Epithelial cell of esophagus (primary cell): ENCODE measurements at regions not wholly inside any gene's neighbourhood (a gene's known extent, or its start where the extent isn't known, plus 50 kb on each side); places are given as distances from the start of the nearest gene placed in this dataset.

Experiments used
- DNase-seq: peaks from one replicate; pipeline ENCODE4 v3.0.0; 2010; ENCODE audit warnings: low read depth
- H3K4me3 ChIP-seq: 2 replicates; pipeline ENCODE4 v1.5.1; 2011; ENCODE audit warnings: mild to moderate bottlenecking, low read length, control low read depth
- CTCF ChIP-seq: IDR thresholded peaks from 2 replicates; pipeline ENCODE4 v1.5.1; 2011; ENCODE audit warnings: low read depth, mild to moderate bottlenecking, low read length, control low read depth, inconsistent platforms; ENCODE audit not compliant: insufficient read depth; ENCODE audit errors: missing control alignments

- no peak for DNase-seq
- H3K4me3 ChIP-seq = no peak overlapping the region
- TF ChIP-seq CTCF = no peak
Observed at GRCh38 chr10:3407208-3407607, 234.6 kb upstream of the PITRM1 start.

DNA sequence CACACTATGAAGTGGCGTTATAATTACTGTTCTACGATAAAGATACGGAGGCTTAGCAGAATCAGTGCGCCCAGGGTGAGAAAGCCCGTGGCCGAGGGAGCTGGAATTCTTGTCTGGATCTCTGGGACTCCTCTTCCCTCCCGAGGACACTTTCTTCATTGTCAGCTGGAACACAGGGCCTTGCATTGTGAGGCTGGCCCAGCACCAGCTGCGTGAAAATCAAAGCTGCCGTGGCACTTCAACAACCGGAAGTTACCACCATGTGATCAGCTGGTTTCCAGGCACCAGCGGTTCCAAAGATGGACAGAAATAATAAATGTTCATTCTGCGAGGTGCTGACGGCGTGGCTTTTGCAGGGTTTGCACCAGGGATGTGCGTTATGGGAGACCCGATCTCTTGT, 234.0 kb upstream of the PITRM1 start:
- TF ChIP-seq CTCF = no peak
- DNase-seq = no peak

DNA sequence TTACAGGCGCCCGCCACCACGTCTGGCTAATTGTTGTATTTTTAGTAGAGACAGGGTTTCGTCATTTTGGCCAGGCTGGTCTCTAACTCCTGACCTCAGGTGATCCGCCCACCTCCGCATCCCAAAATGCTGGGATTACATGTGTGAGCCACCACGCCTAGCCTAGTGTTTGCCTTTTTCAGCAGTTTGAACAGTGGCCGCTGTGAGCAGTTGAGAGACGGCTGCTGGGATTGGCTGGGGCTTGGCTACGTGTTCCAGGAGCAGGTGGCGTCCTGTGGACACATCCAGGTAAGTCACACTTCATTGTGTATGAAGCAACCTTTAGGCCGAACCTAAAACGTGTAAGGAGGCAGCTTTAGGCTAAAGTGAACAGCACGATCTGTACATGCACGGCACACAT, 231.8 kb upstream of the PITRM1 start:
- no peak overlapping the region for H3K4me3 ChIP-seq
- TF ChIP-seq CTCF = no peak
- no peak for DNase-seq

More for the DNA sequence above, 234.0 kb upstream of the PITRM1 start:
- no peak overlapping the region for H3K4me3 ChIP-seq

GRCh38 chr10:3402187-3402751, 229.7 kb upstream of the PITRM1 start:
- no peak overlapping the region for H3K4me3 ChIP-seq
- DNase-seq = no peak
- TF ChIP-seq CTCF = no peak

DNA sequence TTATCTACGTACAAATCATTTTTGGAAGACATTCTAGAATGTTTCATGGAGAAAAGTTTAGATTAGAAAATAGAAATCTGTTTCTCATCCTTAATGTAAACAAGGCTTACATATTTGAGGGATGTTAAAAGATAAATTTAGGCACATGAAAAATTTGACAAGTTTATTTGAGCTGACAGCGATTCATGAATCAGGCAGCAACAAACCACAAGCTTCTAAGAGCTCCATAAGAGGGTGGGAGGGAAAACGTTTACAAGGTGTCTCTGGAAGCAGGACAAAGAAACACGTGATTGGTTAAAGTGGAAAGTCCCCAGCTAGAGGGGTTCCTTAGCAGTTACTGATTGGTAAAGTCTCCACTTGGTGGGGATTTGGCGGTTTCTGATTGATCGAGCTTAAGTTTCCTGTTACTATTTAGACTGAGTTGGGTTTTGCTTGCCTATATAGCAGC, 228.9 kb upstream of the PITRM1 start:
- no peak overlapping the region for H3K4me3 ChIP-seq
- no peak for TF ChIP-seq CTCF
- DNase-seq = no peak

GRCh38 chr10:3400348-3400747, 227.8 kb upstream of the PITRM1 start:
- DNase-seq = no peak
- TF ChIP-seq CTCF = no peak
- H3K4me3 ChIP-seq = no peak overlapping the region

DNA sequence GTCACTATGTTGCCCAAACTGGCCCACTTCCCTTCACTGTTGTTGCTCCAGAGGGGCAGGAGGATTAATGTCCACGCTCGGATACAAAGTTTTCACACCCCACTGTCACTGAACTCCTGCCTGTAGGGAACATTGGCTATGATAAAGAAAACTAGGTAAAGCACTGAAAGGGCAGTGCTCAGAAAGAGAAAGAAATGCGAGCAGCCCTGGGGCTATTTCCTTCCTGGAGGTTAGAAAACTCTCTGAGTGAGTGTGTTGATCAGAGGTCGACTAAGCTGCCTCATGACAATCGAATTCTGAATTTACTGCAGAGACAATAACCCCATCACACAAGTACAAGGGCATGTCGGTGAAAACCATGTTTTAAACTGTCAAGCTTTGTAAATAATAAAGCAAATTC, 227.2 kb upstream of the PITRM1 start:
- DNase-seq = no peak
- no peak overlapping the region for H3K4me3 ChIP-seq

More for the DNA sequence above, 227.2 kb upstream of the PITRM1 start:
- TF ChIP-seq CTCF = no peak
